Lower lobe of right lung (tissue), 2 donors: ENCODE measurements at regions not wholly inside any gene's neighbourhood (a gene's known extent, or its start where the extent isn't known, plus 50 kb on each side); places are given as distances from the start of the nearest gene placed in this dataset.
A peak's percentile ranks its signal among the peaks of the same experiment; 100 is the strongest.

ENCODE experiments used
- ATAC-seq, 2 donors: fragments of 200-7000 bp; cut with Tn5 transposase; one replicate each; pipeline ENCODE4 v1.9.1; 2020 to 2022; ENCODE audit warnings: mild to moderate bottlenecking in 2 of 2, moderate library complexity in 2 of 2
- DNase-seq: peaks from one replicate; pipeline ENCODE4 v3.0.0-alpha.2; 2020
- H3K27ac ChIP-seq: fragments of 200-600 bp; one replicate; pipeline ENCODE4 v1.8.0; 2022
- H3K27me3 ChIP-seq: fragments of 200-600 bp; one replicate; pipeline ENCODE4 v1.8.0; 2022; ENCODE audit warnings: low read depth
- H3K36me3 ChIP-seq: fragments of 200-600 bp; one replicate; pipeline ENCODE4 v1.8.0; 2022; ENCODE audit warnings: mild to moderate bottlenecking
- H3K4me1 ChIP-seq: fragments of 200-600 bp; one replicate; pipeline ENCODE4 v1.8.0; 2022
- H3K4me3 ChIP-seq: fragments of 200-600 bp; one replicate; pipeline ENCODE4 v1.8.0; 2022; ENCODE audit warnings: mild to moderate bottlenecking
- H3K9me3 ChIP-seq: fragments of 200-600 bp; one replicate; pipeline ENCODE4 v1.8.0; 2022
- CTCF ChIP-seq: fragments of 200-600 bp; IDR thresholded peaks from one replicate; pipeline ENCODE4 v1.8.0; 2022; ENCODE audit warnings: antibody characterized with exemption, mild to moderate bottlenecking
- intact Hi-C: fragments of 100-400 bp; cut with DNase I; formaldehyde crosslinking; loops from one replicate; pipeline ENCODE4 v1.11.0; 2022
- donor health status: DM: no; HTN: yes; CAD: no; lungs with severe emphysema.

DNA sequence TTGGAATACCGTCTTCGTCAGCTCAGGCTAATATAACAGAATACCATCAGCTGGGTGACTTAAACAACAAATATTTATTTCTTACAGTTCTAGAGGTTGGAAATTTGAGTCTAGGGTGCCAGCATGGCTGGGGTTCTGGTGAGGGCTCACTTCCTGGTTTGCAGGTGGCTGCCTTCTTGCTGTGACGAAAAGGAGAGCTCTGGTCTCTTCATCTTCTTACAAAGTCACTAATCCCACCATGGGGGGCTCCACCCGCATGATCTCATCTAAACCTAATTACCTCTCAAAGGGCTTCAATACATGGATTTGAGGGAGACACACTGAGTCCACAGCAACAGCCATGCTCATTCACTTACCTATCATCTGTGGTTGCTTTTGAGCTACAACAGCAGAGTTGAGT, 78.3 kb downstream of the PSMG1 start:
- H3K4me1 ChIP-seq: peaks cover 15% of the 10 kb centered on the region
- no peaks in the 10 kb centered on the region for H3K27me3 ChIP-seq
- no peak for TF ChIP-seq CTCF
- H3K4me3 ChIP-seq: no peak overlapping the region
- peak overlapping the region; percentile 62 for H3K27ac ChIP-seq
- intact Hi-C loops: no loop called here
- H3K36me3 ChIP-seq: no peaks in the 10 kb centered on the region
- no peak for DNase-seq
- no peak for ATAC-seq
- no peaks in the 10 kb centered on the region for H3K9me3 ChIP-seq

GRCh38 chr21:39103689-39104088, 79.6 kb downstream of the PSMG1 start:
- DNase-seq (no peak), ATAC-seq (no peak)
- intact Hi-C loops: no loop called here
- H3K27ac ChIP-seq: no peak overlapping the region
- no peak for TF ChIP-seq CTCF
- no peaks in the 10 kb centered on the region for H3K36me3 ChIP-seq
- H3K4me3 ChIP-seq: no peak overlapping the region
- no peaks in the 10 kb centered on the region for H3K9me3 ChIP-seq
- H3K27me3 ChIP-seq: no peaks in the 10 kb centered on the region
- H3K4me1 ChIP-seq: peaks cover 16% of the 10 kb centered on the region

- H3K27ac ChIP-seq: no peak overlapping the region
- no peak overlapping the region for H3K4me3 ChIP-seq
- intact Hi-C loops: no loop called here
- ATAC-seq: no peak
- H3K27me3 ChIP-seq: no peaks in the 10 kb centered on the region
- no peaks in the 10 kb centered on the region for H3K36me3 ChIP-seq
- H3K9me3 ChIP-seq: no peaks in the 10 kb centered on the region
- H3K4me1 ChIP-seq: peaks cover 44% of the 10 kb centered on the region
- TF ChIP-seq CTCF: no peak
- no peak for DNase-seq
These were observed 83.4 kb downstream of the PSMG1 start for GRCh38 chr21:39099859-39100258.

DNA sequence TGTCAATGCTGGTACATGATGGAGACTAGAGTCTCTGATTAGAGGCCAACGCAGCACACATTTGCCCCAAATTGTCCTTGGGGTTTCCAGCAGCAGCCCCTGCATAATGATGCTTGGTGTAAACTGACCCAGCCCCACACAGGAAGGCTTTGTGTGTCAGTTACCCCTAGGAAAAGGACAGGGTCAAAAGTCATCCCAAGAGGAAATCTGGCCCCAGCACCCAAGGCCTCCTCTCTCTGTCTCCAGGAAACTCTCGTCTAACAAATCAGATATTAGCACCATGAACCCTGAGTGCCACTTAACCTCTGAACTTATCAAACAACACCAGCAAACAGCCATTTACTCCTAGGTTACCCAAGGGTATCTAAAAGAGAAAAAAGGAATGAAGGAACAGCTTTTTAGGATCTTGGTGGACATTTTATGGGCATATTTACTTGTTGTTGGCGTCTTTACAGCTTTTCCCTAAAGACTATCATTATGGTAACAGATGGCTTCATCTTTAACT, 84.5 kb downstream of the PSMG1 start:
- H3K4me3 ChIP-seq: no peak overlapping the region
- no peak for DNase-seq
- TF ChIP-seq CTCF: no peak
- peaks cover 44% of the 10 kb centered on the region for H3K4me1 ChIP-seq
- no peaks in the 10 kb centered on the region for H3K36me3 ChIP-seq
- H3K27me3 ChIP-seq: no peaks in the 10 kb centered on the region
- no peaks in the 10 kb centered on the region for H3K9me3 ChIP-seq
- intact Hi-C loops: no loop called here
- no peak overlapping the region for H3K27ac ChIP-seq
- ATAC-seq: no peak

GRCh38 chr21:39097981-39098380, 85.3 kb downstream of the PSMG1 start:
- Histone ChIP-seq H3K9me3 (no peaks in the 10 kb centered on the region), H3K36me3 (no peaks in the 10 kb centered on the region), H3K27ac (peak overlapping the region; percentile 79), H3K4me3 (no peak overlapping the region), H3K27me3 (no peaks in the 10 kb centered on the region), H3K4me1 (peaks cover 52% of the 10 kb centered on the region)
- DNase-seq: no peak
- intact Hi-C loops: no loop called here
- TF ChIP-seq CTCF: no peak
- ATAC-seq: no peak

DNA sequence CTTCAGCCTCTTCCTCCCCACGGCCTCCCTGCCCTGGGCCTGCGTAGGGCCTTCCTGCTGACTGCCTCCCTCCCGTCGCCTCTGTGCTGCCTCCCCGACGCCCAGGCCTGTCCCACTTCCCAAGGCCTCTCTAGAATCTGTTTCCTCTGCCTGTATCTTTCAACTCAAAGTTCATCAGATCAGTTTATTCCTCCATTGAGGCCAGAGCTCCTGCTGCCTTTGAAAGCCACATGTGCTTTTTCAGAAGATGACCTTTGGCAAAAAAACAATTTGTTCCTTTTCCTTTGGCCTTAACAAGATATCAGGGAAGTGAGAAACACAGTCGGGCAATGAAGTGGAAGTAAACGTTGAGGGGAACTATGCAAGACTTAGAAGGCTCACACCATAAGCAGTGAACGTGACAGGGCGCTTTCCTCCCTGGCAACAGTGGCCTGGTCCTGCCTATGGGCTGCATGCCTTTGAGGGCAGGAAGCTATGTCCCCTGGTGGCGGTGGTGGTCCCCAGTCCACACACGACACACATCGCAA, 85.9 kb downstream of the PSMG1 start:
- intact Hi-C loops: no loop called here
- peak; percentile 82 for DNase-seq
- no peak for TF ChIP-seq CTCF
- no peaks in the 10 kb centered on the region for H3K36me3 ChIP-seq
- H3K27ac ChIP-seq: peak overlapping the region; percentile 79
- peaks cover 53% of the 10 kb centered on the region for H3K4me1 ChIP-seq
- no peak overlapping the region for H3K4me3 ChIP-seq
- peak; percentile 70 to 76 for ATAC-seq
- H3K9me3 ChIP-seq: no peaks in the 10 kb centered on the region
- H3K27me3 ChIP-seq: no peaks in the 10 kb centered on the region
